Activated naive CD8-positive, alpha-beta T cell treated with anti-CD3 and anti-CD28 coated beads for 36 hours (primary cell): ENCODE measurements at regions not wholly inside any gene's neighbourhood (a gene's known extent, or its start where the extent isn't known, plus 50 kb on each side); places are given as distances from the start of the nearest gene placed in this dataset.
"Not testable (repeated sequence)": the region's sequence is repeated elsewhere in the genome, so short reads cannot be mapped to it uniquely, and the experiment has no call there.

Source experiments
- DNase-seq: peaks from one replicate; pipeline ENCODE4 v3.0.0; 2021
- H3K27ac Mint-ChIP-seq: one replicate; pipeline ENCODE4 v1.8.0; 2022; ENCODE audit warnings: mild to moderate bottlenecking, moderate library complexity, mixed read lengths
- H3K27me3 Mint-ChIP-seq: one replicate; pipeline ENCODE4 v1.8.0; 2022; ENCODE audit warnings: mild to moderate bottlenecking, mixed read lengths
- H3K36me3 Mint-ChIP-seq: one replicate; pipeline ENCODE4 v1.8.0; 2021; ENCODE audit warnings: mild to moderate bottlenecking, mixed read lengths
- H3K4me1 Mint-ChIP-seq: one replicate; pipeline ENCODE4 v1.8.0; 2021; ENCODE audit warnings: mixed read lengths
- H3K4me3 Mint-ChIP-seq: one replicate; pipeline ENCODE4 v1.8.0; 2022; ENCODE audit warnings: mild to moderate bottlenecking, moderate library complexity, mixed read lengths
- H3K9me3 Mint-ChIP-seq: one replicate; pipeline ENCODE4 v1.8.0; 2022; ENCODE audit warnings: mixed read lengths

- peaks cover 2% of the 10 kb centered on the region for H3K36me3 Mint-ChIP-seq
- H3K27me3 Mint-ChIP-seq: peaks cover 82% of the 10 kb centered on the region
- no peak overlapping the region for H3K4me3 Mint-ChIP-seq
- no peak for DNase-seq
- H3K27ac Mint-ChIP-seq: no peak overlapping the region
- peaks cover 18% of the 10 kb centered on the region for H3K9me3 Mint-ChIP-seq
- no peaks in the 10 kb centered on the region for H3K4me1 Mint-ChIP-seq
Measured at GRCh38 chr5:138676556-138677193, 76.5 kb upstream of the CTNNA1 start.

GRCh38 chr5:138676002-138676401, 77.2 kb upstream of the CTNNA1 start:
- Mint-ChIP-seq H3K4me1 (no peaks in the 10 kb centered on the region), H3K36me3 (peaks cover 2% of the 10 kb centered on the region), H3K27ac (no peak overlapping the region), H3K4me3 (no peak overlapping the region), H3K9me3 (peaks cover 18% of the 10 kb centered on the region), H3K27me3 (peaks cover 79% of the 10 kb centered on the region)
- no peak for DNase-seq

- peaks cover 92% of the 10 kb centered on the region for H3K27me3 Mint-ChIP-seq
- H3K27ac Mint-ChIP-seq: no peak overlapping the region
- H3K9me3 Mint-ChIP-seq: peaks cover 3% of the 10 kb centered on the region
Measured at GRCh38 chr5:138668451-138669380, 84.5 kb upstream of the CTNNA1 start.

GRCh38 chr5:138667782-138668331, 85.4 kb upstream of the CTNNA1 start:
- DNase-seq, H3K9me3 Mint-ChIP-seq, H3K36me3 Mint-ChIP-seq, H3K4me3 Mint-ChIP-seq, H3K27ac Mint-ChIP-seq: not testable (repeated sequence)
- Mint-ChIP-seq H3K27me3 (peaks cover 92% of the 10 kb centered on the region), H3K4me1 (peaks cover 27% of the 10 kb centered on the region)

More at GRCh38 chr5:138668451-138669380, 84.5 kb upstream of the CTNNA1 start:
- peak; percentile 33 for DNase-seq
- Mint-ChIP-seq H3K4me3 (no peak overlapping the region), H3K36me3 (no peaks in the 10 kb centered on the region), H3K4me1 (peaks cover 19% of the 10 kb centered on the region)

- Mint-ChIP-seq H3K27ac (no peak overlapping the region), H3K36me3 (no peaks in the 10 kb centered on the region), H3K4me1 (peaks cover 32% of the 10 kb centered on the region), H3K4me3 (no peak overlapping the region), H3K9me3 (peaks cover 2% of the 10 kb centered on the region), H3K27me3 (peaks cover 94% of the 10 kb centered on the region)
- DNase-seq: no peak
Measured at GRCh38 chr5:138666226-138666742, 86.9 kb upstream of the CTNNA1 start.

GRCh38 chr5:138665261-138665660, 88.0 kb upstream of the CTNNA1 start:
- no peak for DNase-seq
- Mint-ChIP-seq H3K4me3 (no peak overlapping the region), H3K36me3 (no peaks in the 10 kb centered on the region), H3K9me3 (peaks cover 2% of the 10 kb centered on the region), H3K27ac (no peak overlapping the region), H3K27me3 (peaks cover 98% of the 10 kb centered on the region), H3K4me1 (peaks cover 32% of the 10 kb centered on the region)

GRCh38 chr5:138664276-138664943, 88.8 kb upstream of the CTNNA1 start:
- Mint-ChIP-seq H3K4me3 (no peak overlapping the region), H3K4me1 (peaks cover 30% of the 10 kb centered on the region), H3K36me3 (no peaks in the 10 kb centered on the region), H3K27ac (no peak overlapping the region), H3K9me3 (peaks cover 2% of the 10 kb centered on the region), H3K27me3 (peaks cover 98% of the 10 kb centered on the region)
- DNase-seq: no peak

GRCh38 chr5:138663561-138663960, 88.4 kb upstream of the HSPA9 start:
- H3K4me3 Mint-ChIP-seq: no peak overlapping the region
- no peak for DNase-seq
- peaks cover 2% of the 10 kb centered on the region for H3K9me3 Mint-ChIP-seq
- peaks cover 22% of the 10 kb centered on the region for H3K4me1 Mint-ChIP-seq
- H3K36me3 Mint-ChIP-seq: no peaks in the 10 kb centered on the region
- no peak overlapping the region for H3K27ac Mint-ChIP-seq
- peaks cover 98% of the 10 kb centered on the region for H3K27me3 Mint-ChIP-seq

- Mint-ChIP-seq H3K27me3 (peaks cover 95% of the 10 kb centered on the region), H3K36me3 (no peaks in the 10 kb centered on the region), H3K4me1 (peaks cover 16% of the 10 kb centered on the region), H3K4me3 (no peak overlapping the region), H3K27ac (peak overlapping the region; percentile 40), H3K9me3 (peaks cover 2% of the 10 kb centered on the region)
- DNase-seq: no peak
Measured at GRCh38 chr5:138663009-138663408, 87.8 kb upstream of the HSPA9 start.

GRCh38 chr5:138662599-138662998, 87.4 kb upstream of the HSPA9 start:
- Mint-ChIP-seq H3K9me3 (peaks cover 2% of the 10 kb centered on the region), H3K36me3 (no peaks in the 10 kb centered on the region), H3K4me3 (no peak overlapping the region), H3K27me3 (peaks cover 95% of the 10 kb centered on the region), H3K27ac (no peak overlapping the region), H3K4me1 (peaks cover 13% of the 10 kb centered on the region)
- peak; percentile 26 for DNase-seq

GRCh38 chr5:138661991-138662434, 86.8 kb upstream of the HSPA9 start:
- H3K27ac Mint-ChIP-seq: no peak overlapping the region

GRCh38 chr5:138661291-138661960, 86.2 kb upstream of the HSPA9 start:
- Mint-ChIP-seq H3K27me3 (peaks cover 96% of the 10 kb centered on the region), H3K4me3 (no peak overlapping the region), H3K9me3 (peaks cover 2% of the 10 kb centered on the region), H3K36me3 (no peaks in the 10 kb centered on the region), H3K4me1 (peaks cover 13% of the 10 kb centered on the region), H3K27ac (no peak overlapping the region)
- DNase-seq: no peak

More at GRCh38 chr5:138661991-138662434, 86.8 kb upstream of the HSPA9 start:
- Mint-ChIP-seq H3K4me3 (no peak overlapping the region), H3K4me1 (peaks cover 13% of the 10 kb centered on the region), H3K27me3 (peaks cover 96% of the 10 kb centered on the region), H3K9me3 (peaks cover 2% of the 10 kb centered on the region), H3K36me3 (no peaks in the 10 kb centered on the region)
- no peak for DNase-seq

GRCh38 chr5:138660051-138660572, 84.9 kb upstream of the HSPA9 start:
- H3K4me1 Mint-ChIP-seq: peaks cover 17% of the 10 kb centered on the region
- peaks cover 95% of the 10 kb centered on the region for H3K27me3 Mint-ChIP-seq
- no peak overlapping the region for H3K27ac Mint-ChIP-seq
- DNase-seq: no peak
- no peaks in the 10 kb centered on the region for H3K36me3 Mint-ChIP-seq
- no peak overlapping the region for H3K4me3 Mint-ChIP-seq
- peaks cover 2% of the 10 kb centered on the region for H3K9me3 Mint-ChIP-seq

- Mint-ChIP-seq H3K4me3 (no peak overlapping the region), H3K9me3 (peaks cover 6% of the 10 kb centered on the region), H3K4me1 (peaks cover 23% of the 10 kb centered on the region), H3K27me3 (peaks cover 95% of the 10 kb centered on the region), H3K36me3 (peaks cover 3% of the 10 kb centered on the region), H3K27ac (no peak overlapping the region)
- DNase-seq: no peak
Measured at GRCh38 chr5:138659561-138659960, 84.4 kb upstream of the HSPA9 start.
